PC-9 (cell line): ENCODE measurements at regions not wholly inside any gene's neighbourhood (a gene's known extent, or its start where the extent isn't known, plus 50 kb on each side); places are given as distances from the start of the nearest gene placed in this dataset.
"Not testable (repeated sequence)": the region's sequence is repeated elsewhere in the genome, so short reads cannot be mapped to it uniquely, and the experiment has no call there.

Experiments
- BruUV-seq: library from RNA; stranded (reverse); fragments of 400-500 nt; replicated peaks from 2 replicates; lab custom pipeline; 2021; lab: Mats Ljungman, UMichigan
- CTCF ChIA-PET: fragments of 300-600 bp; sonication (Branson Sonifier 250); formaldehyde crosslinking; loops from one replicate; lab custom pipeline; 2022; ENCODE audit warnings: antibody characterized with exemption; lab: Charles Lee
- POLR2A ChIA-PET: fragments of 300-600 bp; sonication (Branson Sonifier 250); formaldehyde crosslinking; loops from one replicate; lab custom pipeline; 2022; ENCODE audit warnings: antibody characterized with exemption; ENCODE audit not compliant: unreplicated experiment; lab: Charles Lee
- DNase-seq, 2 experiments: peaks; one replicate each; pipeline versions ENCODE4 v3.0.0 to v3.0.0-alpha.2; 2015 to 2022; ENCODE audit warnings: mixed read lengths in 1 of 2
- H2AFZ ChIP-seq: fragments of 200-600 bp; sonication (generic); 2 replicates; pipeline ENCODE4 v1.8.1; 2017; ENCODE audit warnings: antibody characterized with exemption
- H3F3A ChIP-seq: fragments of 200-600 bp; sonication (generic); 2 replicates; pipeline ENCODE4 v1.8.1; 2017; ENCODE audit warnings: antibody characterized with exemption, mild to moderate bottlenecking, low read depth; ENCODE audit not compliant: insufficient read depth
- H3K27ac ChIP-seq: fragments of 200-600 bp; sonication (generic); 2 replicates; pipeline ENCODE4 v1.6.1; 2016; ENCODE audit warnings: mixed run types
- H3K27me3 ChIP-seq: fragments of 200-600 bp; sonication (generic); 2 replicates; pipeline ENCODE4 v1.6.1; 2016; ENCODE audit warnings: low read depth, mixed run types; ENCODE audit not compliant: insufficient read depth
- H3K36me3 ChIP-seq: fragments of 200-600 bp; sonication (generic); 2 replicates; pipeline ENCODE4 v1.6.1; 2016; ENCODE audit warnings: low read depth, mixed run types
- H3K4me1 ChIP-seq: fragments of 200-600 bp; sonication (generic); replicated peaks from 2 replicates; pipeline ENCODE4 v1.6.1; 2016; ENCODE audit warnings: mixed run types; ENCODE audit not compliant: insufficient read depth
- H3K4me2 ChIP-seq: fragments of 200-600 bp; sonication (generic); 2 replicates; pipeline ENCODE4 v1.6.1; 2017; ENCODE audit warnings: mixed run types
- H3K4me3 ChIP-seq: fragments of 200-600 bp; sonication (generic); 2 replicates; pipeline ENCODE4 v1.6.1; 2016; ENCODE audit warnings: mixed run types
- H3K79me2 ChIP-seq: fragments of 200-600 bp; sonication (generic); 2 replicates; pipeline ENCODE4 v1.6.1; 2017; ENCODE audit warnings: low read depth, mixed run types
- H3K9me2 ChIP-seq: fragments of 200-600 bp; sonication (generic); 2 replicates; pipeline ENCODE4 v1.8.1; 2017; ENCODE audit warnings: mild to moderate bottlenecking; ENCODE audit not compliant: insufficient read depth
- H3K9me3 ChIP-seq: fragments of 200-600 bp; sonication (generic); 2 replicates; pipeline ENCODE4 v1.8.1; 2016; ENCODE audit warnings: low read depth; ENCODE audit not compliant: insufficient read depth
- H4K20me1 ChIP-seq: fragments of 200-600 bp; sonication (generic); 2 replicates; pipeline ENCODE4 v1.8.1; 2017; ENCODE audit not compliant: insufficient read depth
- EZH2 ChIP-seq: fragments of 200-600 bp; sonication (generic); IDR thresholded peaks from 2 replicates; pipeline ENCODE4 v1.8.0; 2017; ENCODE audit warnings: antibody characterized with exemption, low read depth
- intact Hi-C: fragments of 100-400 bp; cut with micrococcal nuclease; formaldehyde crosslinking; loops from one replicate; pipeline ENCODE4 v1.10.0; 2022; ENCODE audit not compliant: unreplicated experiment
- TF ChIP-seq, protein P1 (sequence below): fragments of 200-600 bp; sonication (generic); conservative IDR thresholded peaks from 2 replicates; pipeline ENCODE4 v1.6.1; 2017; ENCODE audit warnings: mixed run types, antibody characterized with exemption, mild to moderate bottlenecking, moderate library complexity

DNA sequence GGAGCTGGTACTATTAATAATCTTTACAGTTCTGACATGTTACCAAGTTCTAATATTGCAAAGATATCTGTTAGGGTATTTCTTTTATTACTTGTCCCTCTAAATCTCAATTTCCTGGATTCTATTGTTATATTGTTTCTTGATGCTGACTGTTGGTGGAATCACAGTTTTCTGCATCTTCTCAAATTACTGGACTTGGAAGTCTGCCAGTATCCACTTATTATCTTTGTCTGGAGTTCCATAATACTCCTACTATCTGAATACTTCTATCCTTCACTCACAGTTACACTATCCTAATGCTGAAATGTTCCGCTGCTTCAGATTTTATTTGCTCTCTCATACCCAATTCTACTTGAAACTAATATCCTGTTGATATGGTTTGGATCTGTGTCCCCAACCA, 1985.7 kb upstream of the PRR20A start:
- CTCF ChIA-PET = no interaction called here
- Histone ChIP-seq H3K27ac (no peak overlapping the region), H2AFZ (no peak overlapping the region), H3K79me2 (no peaks in the 10 kb centered on the region), H3K4me1 (no peaks in the 10 kb centered on the region), H3F3A (no peaks in the 10 kb centered on the region), H3K36me3 (no peaks in the 10 kb centered on the region), H3K9me2 (no peaks in the 10 kb centered on the region), H3K27me3 (no peaks in the 10 kb centered on the region), H3K9me3 (no peaks in the 10 kb centered on the region), H3K4me3 (no peak overlapping the region), H4K20me1 (no peaks in the 10 kb centered on the region), H3K4me2 (no peak overlapping the region)
- TF ChIP-seq, protein P1, sequence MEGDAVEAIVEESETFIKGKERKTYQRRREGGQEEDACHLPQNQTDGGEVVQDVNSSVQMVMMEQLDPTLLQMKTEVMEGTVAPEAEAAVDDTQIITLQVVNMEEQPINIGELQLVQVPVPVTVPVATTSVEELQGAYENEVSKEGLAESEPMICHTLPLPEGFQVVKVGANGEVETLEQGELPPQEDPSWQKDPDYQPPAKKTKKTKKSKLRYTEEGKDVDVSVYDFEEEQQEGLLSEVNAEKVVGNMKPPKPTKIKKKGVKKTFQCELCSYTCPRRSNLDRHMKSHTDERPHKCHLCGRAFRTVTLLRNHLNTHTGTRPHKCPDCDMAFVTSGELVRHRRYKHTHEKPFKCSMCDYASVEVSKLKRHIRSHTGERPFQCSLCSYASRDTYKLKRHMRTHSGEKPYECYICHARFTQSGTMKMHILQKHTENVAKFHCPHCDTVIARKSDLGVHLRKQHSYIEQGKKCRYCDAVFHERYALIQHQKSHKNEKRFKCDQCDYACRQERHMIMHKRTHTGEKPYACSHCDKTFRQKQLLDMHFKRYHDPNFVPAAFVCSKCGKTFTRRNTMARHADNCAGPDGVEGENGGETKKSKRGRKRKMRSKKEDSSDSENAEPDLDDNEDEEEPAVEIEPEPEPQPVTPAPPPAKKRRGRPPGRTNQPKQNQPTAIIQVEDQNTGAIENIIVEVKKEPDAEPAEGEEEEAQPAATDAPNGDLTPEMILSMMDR = no peak
- TF ChIP-seq EZH2 = no peak
- POLR2A ChIA-PET = no interaction called here
- no peak for DNase-seq
- intact Hi-C loops = no loop called here
- BruUV-seq = no TSS peak

DNA sequence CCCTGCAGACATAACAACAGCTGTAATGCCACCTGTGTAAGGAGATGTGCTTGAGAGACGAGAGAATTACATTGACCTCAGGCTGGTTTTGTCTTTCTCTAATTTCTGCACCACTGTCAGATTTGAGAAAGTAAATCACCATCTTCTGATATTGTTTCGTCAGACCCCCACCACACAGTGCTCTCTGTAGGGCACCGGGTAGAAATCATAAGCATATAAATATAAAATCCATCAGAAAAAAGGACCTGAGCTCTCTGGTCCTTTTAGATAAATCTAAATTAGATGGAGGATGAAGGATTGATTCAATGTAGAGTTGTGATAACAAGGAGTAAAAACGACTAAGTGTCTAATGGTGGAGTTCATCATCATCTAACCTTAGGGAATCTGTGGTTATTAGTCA, 1981.0 kb upstream of the PRR20A start:
- intact Hi-C loops = no loop called here

DNA sequence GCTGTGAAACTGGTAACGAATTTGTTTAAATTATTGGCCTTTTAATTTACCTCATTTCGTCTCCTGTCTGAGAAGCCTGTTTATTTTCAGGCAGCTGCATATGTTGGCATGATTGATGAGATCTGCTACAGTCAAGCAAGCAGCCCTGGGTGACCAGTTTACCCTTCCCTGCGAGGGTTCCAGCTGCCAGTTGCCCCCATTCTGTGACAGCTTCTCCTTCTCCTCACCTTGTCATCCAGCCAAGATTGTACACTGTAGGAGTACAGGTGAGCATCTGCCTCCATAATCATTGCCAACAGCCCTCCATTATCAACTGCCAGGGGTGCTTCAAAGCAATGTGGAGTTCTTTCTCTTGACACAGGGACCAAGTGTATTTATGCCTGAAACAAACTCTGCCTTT, 1979.9 kb upstream of the PRR20A start:
- no peak for DNase-seq
- no peak overlapping the region for H3K4me2 ChIP-seq
- no peaks in the 10 kb centered on the region for H4K20me1 ChIP-seq
- H3K27me3 ChIP-seq = no peaks in the 10 kb centered on the region
- no peaks in the 10 kb centered on the region for H3K36me3 ChIP-seq
- no peaks in the 10 kb centered on the region for H3K4me1 ChIP-seq
- H3K9me2 ChIP-seq = no peaks in the 10 kb centered on the region
- intact Hi-C loops = no loop called here
- ChIA-PET CTCF (no interaction called here), POLR2A (no interaction called here)
- H3K79me2 ChIP-seq = no peaks in the 10 kb centered on the region
- no TSS peak for BruUV-seq
- H2AFZ ChIP-seq = no peak overlapping the region
- no peak overlapping the region for H3K4me3 ChIP-seq
- H3K27ac ChIP-seq = no peak overlapping the region
- H3K9me3 ChIP-seq = no peaks in the 10 kb centered on the region
- no peaks in the 10 kb centered on the region for H3F3A ChIP-seq
- TF ChIP-seq EZH2 = no peak
- TF ChIP-seq, protein P1 = no peak

More for the DNA sequence above, 1981.0 kb upstream of the PRR20A start:
- Histone ChIP-seq H3K27ac (no peak overlapping the region), H3K4me1 (no peaks in the 10 kb centered on the region), H3K27me3 (no peaks in the 10 kb centered on the region), H3K79me2 (no peaks in the 10 kb centered on the region), H3F3A (no peaks in the 10 kb centered on the region), H4K20me1 (no peaks in the 10 kb centered on the region), H3K9me3 (no peaks in the 10 kb centered on the region), H3K36me3 (no peaks in the 10 kb centered on the region), H3K4me2 (no peak overlapping the region), H3K9me2 (no peaks in the 10 kb centered on the region), H3K4me3 (no peak overlapping the region), H2AFZ (no peak overlapping the region)
- TF ChIP-seq EZH2 = no peak
- TF ChIP-seq, protein P1 = no peak
- ChIA-PET POLR2A (no interaction called here), CTCF (no interaction called here)
- no TSS peak for BruUV-seq
- no peak for DNase-seq

GRCh38 chr13:55178582-55178981, 1962.1 kb upstream of the PRR20A start:
- H3K4me3 ChIP-seq, BruUV-seq, H3K79me2 ChIP-seq, CTCF ChIA-PET, H3K9me3 ChIP-seq, H3K4me1 ChIP-seq, H3K36me3 ChIP-seq, H3F3A ChIP-seq, intact Hi-C loops, H4K20me1 ChIP-seq, H3K27me3 ChIP-seq, H3K9me2 ChIP-seq, POLR2A ChIA-PET, H3K4me2 ChIP-seq, DNase-seq, H2AFZ ChIP-seq, H3K27ac ChIP-seq: not testable (repeated sequence)
